Lower leg skin (tissue), 3 donors: ENCODE measurements at regions not wholly inside any gene's neighbourhood (a gene's known extent, or its start where the extent isn't known, plus 50 kb on each side); places are given as distances from the start of the nearest gene placed in this dataset.

ENCODE experiments used
- POLR2A ChIP-seq, 2 donors: fragments of 450-650 bp; IDR thresholded peaks; one replicate each; pipeline ENCODE4 v1.6.1; 2016 to 2017; ENCODE audit warnings: antibody characterized with exemption in 2 of 2, mild to moderate bottlenecking in 1 of 2, moderate library complexity in 1 of 2
- TF ChIP-seq, protein P1 (sequence below), 3 donors: fragments of 450-650 bp; IDR thresholded peaks; one replicate each; pipeline ENCODE4 v1.5.1; 2016; ENCODE audit warnings: antibody characterized with exemption in 3 of 3, mild to moderate bottlenecking in 3 of 3, moderate library complexity in 2 of 3

DNA sequence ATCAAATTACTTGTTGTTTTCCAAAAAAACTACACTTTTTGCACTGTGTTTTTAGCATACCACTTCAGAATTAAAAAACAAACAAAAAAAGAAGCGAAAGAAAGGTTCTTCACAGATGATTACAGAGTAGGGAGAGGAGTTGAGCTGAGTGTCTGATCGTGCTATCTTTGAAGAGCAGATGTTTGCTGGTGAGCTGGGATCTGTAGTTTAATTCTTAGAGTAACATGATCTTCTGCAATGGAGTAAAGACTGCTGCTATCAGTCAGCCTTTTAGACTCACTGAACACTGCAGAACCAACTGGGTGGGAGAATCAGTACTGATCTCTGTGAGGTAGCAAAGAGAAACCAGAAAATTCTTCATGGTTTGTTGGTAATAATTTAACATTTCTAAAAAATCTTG lies 1197.8 kb upstream of the SORCS1 start:
- TF ChIP-seq, protein P1, sequence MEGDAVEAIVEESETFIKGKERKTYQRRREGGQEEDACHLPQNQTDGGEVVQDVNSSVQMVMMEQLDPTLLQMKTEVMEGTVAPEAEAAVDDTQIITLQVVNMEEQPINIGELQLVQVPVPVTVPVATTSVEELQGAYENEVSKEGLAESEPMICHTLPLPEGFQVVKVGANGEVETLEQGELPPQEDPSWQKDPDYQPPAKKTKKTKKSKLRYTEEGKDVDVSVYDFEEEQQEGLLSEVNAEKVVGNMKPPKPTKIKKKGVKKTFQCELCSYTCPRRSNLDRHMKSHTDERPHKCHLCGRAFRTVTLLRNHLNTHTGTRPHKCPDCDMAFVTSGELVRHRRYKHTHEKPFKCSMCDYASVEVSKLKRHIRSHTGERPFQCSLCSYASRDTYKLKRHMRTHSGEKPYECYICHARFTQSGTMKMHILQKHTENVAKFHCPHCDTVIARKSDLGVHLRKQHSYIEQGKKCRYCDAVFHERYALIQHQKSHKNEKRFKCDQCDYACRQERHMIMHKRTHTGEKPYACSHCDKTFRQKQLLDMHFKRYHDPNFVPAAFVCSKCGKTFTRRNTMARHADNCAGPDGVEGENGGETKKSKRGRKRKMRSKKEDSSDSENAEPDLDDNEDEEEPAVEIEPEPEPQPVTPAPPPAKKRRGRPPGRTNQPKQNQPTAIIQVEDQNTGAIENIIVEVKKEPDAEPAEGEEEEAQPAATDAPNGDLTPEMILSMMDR (IDR thresholded peaks at IDR 0.05): no peak
- TF ChIP-seq POLR2A (IDR thresholded peaks at IDR 0.05): no peak
